HG03354 (cell line): ENCODE measurements at regions not wholly inside any gene's neighbourhood (a gene's known extent, or its start where the extent isn't known, plus 50 kb on each side); places are given as distances from the start of the nearest gene placed in this dataset.

Experiments
- ATAC-seq: cut with Tn5 transposase; IDR thresholded peaks from one replicate; pipeline ENCODE4 v1.9.1; 2021; ENCODE audit warnings: mild to moderate bottlenecking; ENCODE audit not compliant: unreplicated experiment, poor library complexity, severe bottlenecking

- no peak for ATAC-seq
Observed at GRCh38 chr5:166532456-166533220, 1758.8 kb upstream of the WWC1 start.

DNA sequence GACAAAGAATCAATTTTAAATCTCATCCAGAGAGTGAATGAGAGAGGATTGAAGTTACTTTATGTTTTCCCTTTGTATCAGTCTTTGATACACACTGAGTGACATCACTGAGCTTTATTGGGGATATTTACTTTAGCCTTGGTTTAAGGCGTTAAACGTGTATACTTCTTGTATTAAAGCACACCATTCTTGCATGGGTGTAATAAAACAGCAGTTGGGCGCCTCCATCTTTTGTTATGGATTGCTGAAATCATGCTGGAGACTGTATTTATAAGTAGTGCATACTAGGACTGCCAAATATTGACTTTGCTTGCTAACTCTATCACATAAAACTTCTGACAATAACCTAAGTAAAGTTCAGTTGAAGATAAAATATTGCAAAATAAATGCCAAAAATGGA lies 1755.8 kb upstream of the WWC1 start:
- ATAC-seq = no peak

GRCh38 chr5:166540156-166540555 lies 1751.3 kb upstream of the WWC1 start:
- no peak for ATAC-seq

GRCh38 chr5:166551384-166551783 lies 1740.1 kb upstream of the WWC1 start:
- no peak for ATAC-seq

DNA sequence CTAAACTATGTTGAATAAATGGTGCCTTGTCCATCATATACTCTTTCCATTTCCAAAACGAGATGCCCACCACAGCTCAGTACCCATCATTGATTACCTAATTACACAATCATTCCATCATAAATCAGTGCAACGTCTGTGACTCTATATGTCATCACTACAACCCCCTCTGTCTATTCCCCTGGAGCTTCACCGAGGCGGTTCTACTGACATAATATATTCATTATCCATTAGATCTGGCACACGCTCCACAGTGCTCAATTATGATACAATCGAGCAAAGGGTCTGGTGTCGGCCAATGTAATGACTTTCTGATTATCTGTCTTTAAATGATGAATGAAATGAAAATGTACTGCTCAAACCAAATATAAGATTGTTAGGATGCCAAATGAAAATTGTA lies 1737.7 kb upstream of the WWC1 start:
- ATAC-seq = no peak

- ATAC-seq = no peak
Observed at GRCh38 chr5:166561759-166562158, 1729.7 kb upstream of the WWC1 start.

- ATAC-seq = no peak
Observed at GRCh38 chr5:166562246-166562645, 1729.2 kb upstream of the WWC1 start.

DNA sequence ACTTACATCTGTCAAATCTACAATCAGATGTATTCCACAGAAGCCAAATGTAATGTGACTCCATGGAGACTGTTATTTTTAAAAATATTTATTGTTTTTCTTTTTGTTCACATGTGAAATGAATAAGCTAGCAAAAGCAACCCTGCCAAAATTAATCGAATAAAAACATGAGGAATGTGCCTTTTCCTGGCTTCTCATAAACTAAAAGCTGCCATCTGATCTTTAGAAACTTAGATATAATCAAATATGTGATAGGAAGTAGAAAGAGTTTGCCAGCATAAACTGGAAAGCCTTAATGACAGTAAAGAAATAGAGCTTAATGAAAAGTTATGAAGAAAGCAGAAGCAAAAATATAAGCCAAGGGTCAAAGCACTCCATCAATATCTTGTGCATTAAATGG lies 1724.7 kb upstream of the WWC1 start:
- no peak for ATAC-seq

- no peak for ATAC-seq
Observed at GRCh38 chr5:166570865-166571264, 1720.6 kb upstream of the WWC1 start.

- no peak for ATAC-seq
Observed at GRCh38 chr5:166571668-166572067, 1719.8 kb upstream of the WWC1 start.

DNA sequence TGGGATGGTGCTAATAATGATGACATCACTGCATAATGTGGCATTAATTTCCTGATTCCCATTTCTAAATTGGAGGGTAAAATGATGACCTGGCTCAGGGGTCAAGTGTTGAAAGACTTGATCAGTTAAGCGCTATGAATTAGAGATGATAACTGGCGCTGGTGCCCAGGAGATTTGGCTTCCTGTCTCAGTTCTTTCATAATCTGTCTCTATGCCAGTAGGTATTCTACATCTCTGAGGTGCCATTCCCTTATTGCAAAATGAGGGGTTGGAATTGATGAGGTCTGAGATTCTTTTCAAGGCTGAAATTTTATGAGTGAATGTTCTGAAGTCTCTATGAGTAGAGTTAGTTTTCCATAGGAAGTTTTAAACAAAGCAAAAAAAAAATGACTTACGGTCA lies 1715.1 kb upstream of the WWC1 start:
- ATAC-seq = no peak

GRCh38 chr5:166581826-166582225 lies 1709.6 kb upstream of the WWC1 start:
- ATAC-seq = no peak

- no peak for ATAC-seq
Observed at GRCh38 chr5:166582416-166582815, 1709.0 kb upstream of the WWC1 start.

GRCh38 chr5:166594567-166594966 lies 1696.9 kb upstream of the WWC1 start:
- no peak for ATAC-seq

DNA sequence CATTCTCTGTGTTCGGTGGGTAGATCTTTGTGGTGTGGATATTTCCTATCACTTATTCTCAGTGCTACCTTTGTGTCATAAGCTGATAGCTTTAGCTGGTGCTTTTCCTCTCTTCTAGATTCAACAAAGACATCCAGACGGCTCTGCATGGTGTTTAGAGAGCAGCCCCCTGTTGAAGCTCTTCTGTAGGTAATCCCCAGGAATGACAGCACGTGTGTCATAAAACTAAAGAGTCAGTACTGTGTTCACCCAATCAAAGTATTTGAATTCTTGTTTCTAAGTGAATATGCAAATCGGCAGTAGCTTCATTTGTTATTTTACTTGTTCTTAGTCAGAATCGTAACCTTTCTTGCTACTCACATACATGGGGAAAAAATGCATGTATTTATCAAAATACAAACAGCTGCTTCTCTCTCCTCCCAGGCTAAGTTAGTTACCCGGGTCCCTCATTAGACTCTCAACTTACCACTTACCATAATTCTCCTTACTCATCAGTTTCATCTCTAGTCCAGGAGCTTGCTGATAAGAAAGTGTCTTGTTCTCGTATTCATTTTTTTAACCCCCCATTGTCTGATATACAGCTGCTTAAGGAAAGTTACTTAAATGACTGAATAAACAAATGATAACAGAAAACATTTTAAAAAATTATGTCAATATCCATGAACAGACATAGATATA lies 1696.0 kb upstream of the WWC1 start:
- ATAC-seq = no peak

GRCh38 chr5:166596043-166596442 lies 1695.4 kb upstream of the WWC1 start:
- ATAC-seq = no peak

DNA sequence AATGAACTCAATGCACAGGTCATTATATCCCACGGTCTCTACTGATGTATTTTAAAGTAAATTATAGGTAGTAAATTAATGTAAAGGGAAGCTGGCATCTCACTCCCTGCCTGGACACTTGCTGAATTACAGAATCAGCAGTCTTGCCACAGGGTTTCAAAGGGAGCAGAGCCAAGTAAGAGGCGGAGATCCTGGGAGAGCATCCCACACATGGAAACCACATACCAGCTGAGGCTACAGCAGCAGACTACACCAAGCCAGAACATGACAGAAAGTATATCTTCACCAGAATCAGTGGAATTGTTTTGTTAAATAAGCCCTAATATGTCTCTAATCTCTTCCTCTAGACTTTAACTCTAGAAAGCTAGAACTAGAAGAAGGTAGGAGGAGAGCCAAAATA lies 1689.2 kb upstream of the WWC1 start:
- no peak for ATAC-seq

DNA sequence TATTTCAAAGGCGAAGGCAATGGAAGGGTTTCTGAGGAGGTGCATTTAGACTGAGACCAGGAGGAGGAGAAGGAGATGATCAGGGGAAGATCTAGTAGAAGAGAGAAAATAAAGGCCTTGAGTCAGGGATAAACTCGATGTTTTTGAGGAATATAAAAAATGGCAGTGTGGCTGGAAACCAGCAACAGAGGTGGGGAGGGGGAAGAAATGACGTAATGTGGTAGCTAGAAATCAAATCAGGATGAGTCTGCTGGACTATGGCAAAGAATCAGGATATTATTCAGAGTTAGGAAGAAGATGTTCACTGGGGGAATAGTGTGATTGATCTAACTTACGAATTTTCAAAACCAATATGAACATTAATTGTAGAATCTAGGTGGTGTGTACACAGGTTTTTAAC lies 1673.9 kb upstream of the WWC1 start:
- ATAC-seq = no peak

GRCh38 chr5:166618526-166618925 lies 1672.9 kb upstream of the WWC1 start:
- no peak for ATAC-seq

DNA sequence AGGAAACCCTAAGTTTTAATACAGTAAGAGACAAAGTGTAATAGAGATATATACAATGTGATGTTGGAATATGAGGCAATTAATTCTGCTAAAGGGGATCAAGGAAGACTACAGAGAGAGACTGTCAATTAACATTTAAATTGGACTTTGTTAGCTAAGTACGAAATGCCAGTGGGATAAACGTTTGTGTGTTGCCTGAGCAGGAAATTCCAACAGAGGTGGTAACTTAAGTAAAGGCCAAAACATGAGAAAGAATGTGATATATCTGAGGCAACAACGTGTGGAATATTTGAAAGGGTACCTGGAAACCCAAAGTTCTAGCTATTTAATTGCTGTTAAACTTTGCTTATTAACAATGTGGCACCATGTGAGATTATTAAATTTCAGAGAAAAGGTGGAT lies 1666.9 kb upstream of the WWC1 start:
- no peak for ATAC-seq

DNA sequence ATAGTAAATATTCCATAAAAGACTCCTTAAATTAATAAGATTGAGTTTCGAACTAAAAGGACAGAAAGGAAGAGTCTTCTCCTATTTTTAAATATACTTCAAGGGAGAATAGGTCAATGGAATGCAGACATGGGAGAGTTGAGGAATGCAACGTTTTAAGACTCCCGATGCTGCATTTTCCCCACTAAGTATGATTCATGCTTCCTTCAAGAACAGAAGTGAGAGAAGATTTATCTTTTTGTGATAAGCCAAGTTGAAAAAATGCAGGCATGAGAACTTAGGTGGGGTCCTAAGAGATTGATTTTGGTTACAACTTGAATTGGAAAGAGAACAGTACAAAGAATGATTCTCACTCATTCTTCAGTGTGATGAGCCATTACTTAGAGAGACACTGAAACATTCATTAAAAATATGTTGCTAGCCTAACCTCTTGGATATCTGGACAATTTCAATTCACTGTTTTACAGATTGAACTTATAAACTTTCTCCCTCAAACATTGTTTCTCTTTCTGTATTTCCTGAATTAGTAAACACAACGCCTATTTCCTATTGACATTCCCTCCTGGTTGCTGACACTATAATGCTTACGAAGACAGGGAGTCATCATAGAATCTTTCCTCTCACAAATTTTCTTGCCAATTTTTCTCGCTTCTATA lies 1666.1 kb upstream of the WWC1 start:
- ATAC-seq = no peak
